ENCODE measurements at regions not wholly inside any gene's neighbourhood (a gene's known extent, or its start where the extent isn't known, plus 50 kb on each side); places are given as distances from the start of the nearest gene placed in this dataset.

GRCh38 chr6:22621701-22622100 is 52.3 kb downstream of the HDGFL1 start:
- no peak for DNase-seq

- DNase-seq, result no peak
These were observed 53.0 kb downstream of the HDGFL1 start for GRCh38 chr6:22622351-22622750.

GRCh38 chr6:22622813-22623212 is 53.4 kb downstream of the HDGFL1 start:
- DNase-seq, result no peak

- DNase-seq, result no peak
These were observed 58.3 kb downstream of the HDGFL1 start for GRCh38 chr6:22627644-22628043.

GRCh38 chr6:22631091-22631490 is 61.7 kb downstream of the HDGFL1 start:
- DNase-seq, result no peak

GRCh38 chr6:22632581-22633145 is 63.3 kb downstream of the HDGFL1 start:
- DNase-seq, result no peak

- no peak for DNase-seq
These were observed 67.1 kb downstream of the HDGFL1 start for GRCh38 chr6:22636452-22636851.

GRCh38 chr6:22637782-22638181 is 68.4 kb downstream of the HDGFL1 start:
- DNase-seq, result no peak

GRCh38 chr6:22638320-22638719 is 69.0 kb downstream of the HDGFL1 start:
- DNase-seq, result no peak

- DNase-seq, result no peak
These were observed 72.9 kb downstream of the HDGFL1 start for GRCh38 chr6:22642254-22642653.

- no peak for DNase-seq
These were observed 74.4 kb downstream of the HDGFL1 start for GRCh38 chr6:22643780-22644179.

GRCh38 chr6:22647719-22648118 is 78.4 kb downstream of the HDGFL1 start:
- no peak for DNase-seq

GRCh38 chr6:22651731-22652130 is 82.4 kb downstream of the HDGFL1 start:
- DNase-seq, result no peak

GRCh38 chr6:22653980-22654610 is 84.7 kb downstream of the HDGFL1 start:
- no peak for DNase-seq

GRCh38 chr6:22656706-22657351 is 87.5 kb downstream of the HDGFL1 start:
- no peak for DNase-seq

GRCh38 chr6:22657352-22657980 is 88.1 kb downstream of the HDGFL1 start:
- no peak for DNase-seq

GRCh38 chr6:22658183-22658582 is 88.8 kb downstream of the HDGFL1 start:
- DNase-seq, result no peak

- no peak for DNase-seq
These were observed 89.6 kb downstream of the HDGFL1 start for GRCh38 chr6:22658934-22659333.

- DNase-seq, result no peak
These were observed 95.6 kb downstream of the HDGFL1 start for GRCh38 chr6:22664968-22665367.

GRCh38 chr6:22666021-22666420 is 96.7 kb downstream of the HDGFL1 start:
- no peak for DNase-seq

- DNase-seq, result no peak
These were observed 97.2 kb downstream of the HDGFL1 start for GRCh38 chr6:22666586-22666985.

- no peak for DNase-seq
These were observed 98.5 kb downstream of the HDGFL1 start for GRCh38 chr6:22667855-22668254.

GRCh38 chr6:22668307-22668706 is 98.9 kb downstream of the HDGFL1 start:
- no peak for DNase-seq

GRCh38 chr6:22668717-22669116 is 99.4 kb downstream of the HDGFL1 start:
- no peak for DNase-seq
